GM23338 (cell line): ENCODE measurements at regions not wholly inside any gene's neighbourhood (a gene's known extent, or its start where the extent isn't known, plus 50 kb on each side); places are given as distances from the start of the nearest gene placed in this dataset.

Experiments
- ATAC-seq: fragments of 200-7000 bp; cut with Tn5 transposase; 3 replicates; pipeline ENCODE4 v1.9.1; 2020
- DNase-seq: peaks from one replicate; pipeline ENCODE4 v3.0.0-alpha.2; 2015; ENCODE audit warnings: low spot score
- H2AFZ ChIP-seq: fragments of 200-600 bp; sonication (generic); 2 replicates; pipeline ENCODE4 v1.8.0; 2016; ENCODE audit warnings: antibody characterized with exemption, mild to moderate bottlenecking, moderate library complexity
- H3F3A ChIP-seq: fragments of 200-600 bp; sonication (generic); replicated peaks from 2 replicates; pipeline ENCODE4 v1.8.0; 2017; ENCODE audit warnings: antibody characterized with exemption, mixed run types, low read depth
- H3K27ac ChIP-seq: fragments of 200-600 bp; sonication (generic); 2 replicates; pipeline ENCODE4 v1.6.1; 2016; ENCODE audit warnings: low read depth
- H3K27me3 ChIP-seq: fragments of 200-600 bp; sonication (generic); 2 replicates; pipeline ENCODE4 v1.8.0; 2016; ENCODE audit warnings: mild to moderate bottlenecking, mixed run types, moderate library complexity; ENCODE audit not compliant: insufficient read depth
- H3K36me3 ChIP-seq: fragments of 200-600 bp; sonication (generic); 2 replicates; pipeline ENCODE4 v1.8.0; 2016; ENCODE audit warnings: mild to moderate bottlenecking; ENCODE audit not compliant: insufficient read depth
- H3K4me1 ChIP-seq: fragments of 200-600 bp; sonication (generic); 2 replicates; pipeline ENCODE4 v1.8.0; 2016; ENCODE audit warnings: mild to moderate bottlenecking, moderate library complexity; ENCODE audit not compliant: insufficient read depth
- H3K4me2 ChIP-seq: fragments of 200-600 bp; sonication (generic); 2 replicates; pipeline ENCODE4 v1.7.1; 2017; ENCODE audit warnings: mixed run types
- H3K4me3 ChIP-seq: fragments of 200-600 bp; sonication (generic); 2 replicates; pipeline ENCODE4 v1.6.1; 2016; ENCODE audit warnings: mixed run types
- H3K79me2 ChIP-seq: fragments of 200-600 bp; sonication (generic); replicated peaks from 2 replicates; pipeline ENCODE4 v1.8.0; 2017; ENCODE audit warnings: mild to moderate bottlenecking; ENCODE audit not compliant: insufficient read depth
- H3K9me2 ChIP-seq: fragments of 200-600 bp; sonication (generic); 2 replicates; pipeline ENCODE4 v1.8.0; 2017; ENCODE audit not compliant: insufficient read depth
- H4K20me1 ChIP-seq: fragments of 200-600 bp; sonication (generic); replicated peaks from 2 replicates; pipeline ENCODE4 v1.8.0; 2017; ENCODE audit warnings: mild to moderate bottlenecking; ENCODE audit not compliant: insufficient read depth
- H3K27ac Mint-ChIP-seq: 2 replicates; pipeline ENCODE4 v1.8.0; 2020; ENCODE audit warnings: inconsistent platforms, mild to moderate bottlenecking, moderate library complexity, mixed read lengths
- H3K27me3 Mint-ChIP-seq: 3 replicates; pipeline ENCODE4 v1.8.0; 2022; ENCODE audit warnings: low read depth, mild to moderate bottlenecking, moderate library complexity, mixed read lengths, inconsistent platforms; ENCODE audit not compliant: insufficient read depth, poor library complexity
- H3K36me3 Mint-ChIP-seq: 3 replicates; pipeline ENCODE4 v1.8.0; 2021; ENCODE audit warnings: low read depth, mild to moderate bottlenecking, inconsistent platforms, moderate library complexity, mixed read lengths
- H3K4me1 Mint-ChIP-seq: 3 replicates; pipeline ENCODE4 v1.8.0; 2020; ENCODE audit warnings: mild to moderate bottlenecking, inconsistent platforms, mixed read lengths
- H3K4me3 Mint-ChIP-seq: 3 replicates; pipeline ENCODE4 v1.8.0; 2021; ENCODE audit warnings: moderate library complexity, mild to moderate bottlenecking, inconsistent platforms, mixed read lengths
- H3K9me3 Mint-ChIP-seq: 3 replicates; pipeline ENCODE4 v1.8.0; 2020; ENCODE audit warnings: moderate library complexity, mild to moderate bottlenecking, inconsistent platforms, mixed read lengths
- EZH2 ChIP-seq: fragments of 200-600 bp; sonication (generic); IDR thresholded peaks from one replicate; pipeline ENCODE4 v1.8.0; 2017; ENCODE audit warnings: antibody characterized with exemption, mild to moderate bottlenecking, low read depth; ENCODE audit not compliant: unreplicated experiment
- EZH2phosphoT487 ChIP-seq: fragments of 200-600 bp; sonication (generic); IDR thresholded peaks from one replicate; pipeline ENCODE4 v1.8.1; 2018; ENCODE audit warnings: antibody characterized with exemption; ENCODE audit not compliant: unreplicated experiment
- JUNB ChIP-seq: IDR thresholded peaks from one replicate; pipeline ENCODE4 v1.6.1; 2016; ENCODE audit warnings: antibody characterized with exemption; ENCODE audit not compliant: unreplicated experiment
- NANOG ChIP-seq: IDR thresholded peaks from 2 replicates; pipeline ENCODE4 v1.6.1; 2016; ENCODE audit warnings: antibody characterized with exemption, borderline replicate concordance
- POLR2AphosphoS5 ChIP-seq: IDR thresholded peaks from 2 replicates; pipeline ENCODE4 v1.6.1; 2016; ENCODE audit warnings: antibody characterized with exemption, low read depth
- ZNF331 ChIP-seq: fragments of 250-450 bp; sonication (Bioruptor Pico); IDR thresholded peaks from 2 replicates; pipeline ENCODE4 v1.5.0; 2020; ENCODE audit warnings: low read depth, mild to moderate bottlenecking, moderate library complexity
- ZNF462 ChIP-seq: fragments of 250-450 bp; sonication (Bioruptor Pico); IDR thresholded peaks from 2 replicates; pipeline ENCODE4 v1.5.0; 2020; ENCODE audit warnings: mild to moderate bottlenecking, moderate library complexity

- H3K79me2 ChIP-seq = no peaks in the 10 kb centered on the region
- no peaks in the 10 kb centered on the region for H4K20me1 ChIP-seq
- H3K36me3 ChIP-seq = no peaks in the 10 kb centered on the region
- Mint-ChIP-seq H3K27ac (no peak overlapping the region), H3K4me3 (no peak overlapping the region), H3K36me3 (no peaks in the 10 kb centered on the region; the same call in 2 of the 3 replicates), H3K4me1 (no peaks in the 10 kb centered on the region; the same call in 2 of the 3 replicates), H3K27me3 (no peaks in the 10 kb centered on the region), H3K9me3 (peaks cover 4% of the 10 kb centered on the region; the same call in 1 of the 3 replicates)
- no peak for ATAC-seq
- no peaks in the 10 kb centered on the region for H3F3A ChIP-seq
- H3K4me1 ChIP-seq = no peaks in the 10 kb centered on the region
- DNase-seq = no peak
- H3K4me2 ChIP-seq = no peak overlapping the region
- TF ChIP-seq ZNF462 (CRISPR knock-in tag) = no peak
- TF ChIP-seq EZH2 = no peak
- no peak for TF ChIP-seq ZNF331 (CRISPR knock-in tag)
- TF ChIP-seq EZH2phosphoT487 = no peak
- TF ChIP-seq NANOG = no peak
- no peak for TF ChIP-seq JUNB
- TF ChIP-seq POLR2AphosphoS5 = no peak
- H3K27ac ChIP-seq = no peak overlapping the region
- no peaks in the 10 kb centered on the region for H3K9me2 ChIP-seq
- no peak overlapping the region for H2AFZ ChIP-seq
- H3K4me3 ChIP-seq = no peak overlapping the region
- no peaks in the 10 kb centered on the region for H3K27me3 ChIP-seq
Observed at GRCh38 chr9:16069671-16070454, 517.0 kb downstream of the CCDC171 start.
